GM12891 (cell line): ENCODE measurements at regions not wholly inside any gene's neighbourhood (a gene's known extent, or its start where the extent isn't known, plus 50 kb on each side); places are given as distances from the start of the nearest gene placed in this dataset.

ENCODE experiments used
- POLR2A ChIP-seq: IDR thresholded peaks from 2 replicates; pipeline ENCODE4 v1.6.1; 2011; ENCODE audit warnings: low read depth, low read length, control low read depth
- POLR2AphosphoS5 ChIP-seq: IDR thresholded peaks from 2 replicates; pipeline ENCODE4 v1.6.1; 2011; ENCODE audit warnings: low read depth, low read length, control low read depth
- SPI1 ChIP-seq: IDR thresholded peaks from 2 replicates; pipeline ENCODE4 v1.6.1; 2011; ENCODE audit warnings: low read depth, low read length, control low read depth

DNA sequence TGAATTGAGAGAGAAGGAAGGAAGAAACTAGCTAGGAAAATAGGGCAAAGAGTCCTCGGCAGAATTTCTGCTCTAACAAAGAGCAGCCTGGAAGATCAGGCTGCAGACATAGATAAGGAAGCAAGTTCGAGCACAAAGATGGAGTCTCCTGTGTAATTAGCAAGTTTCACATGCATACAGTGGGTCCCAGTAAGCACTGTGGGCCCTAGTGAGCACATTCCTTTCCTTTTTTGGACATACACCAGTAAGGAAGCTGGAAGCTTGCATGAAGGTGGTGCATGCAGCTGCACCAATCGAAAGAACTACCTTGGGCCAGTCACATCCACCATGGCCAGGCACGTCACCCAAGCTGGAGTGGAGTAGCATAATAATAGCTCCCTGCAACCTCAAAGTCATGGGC lies 109.7 kb downstream of the NOL4 start:
- no peak for TF ChIP-seq POLR2AphosphoS5
- no peak for TF ChIP-seq POLR2A
- TF ChIP-seq SPI1, result no peak
